HUDEP-2 (cell line): ENCODE measurements at regions not wholly inside any gene's neighbourhood (a gene's known extent, or its start where the extent isn't known, plus 50 kb on each side); places are given as distances from the start of the nearest gene placed in this dataset.

Experiments
- DNase-seq, 76 experiments: peaks; one replicate each; lab custom pipeline; 2025; ENCODE audit not compliant: unreplicated experiment in 76 of 76; lab: John Stamatoyannopoulos, UW

- DNase-seq = no peak
Measured at GRCh38 chr1:22313321-22313720, 138.3 kb upstream of the ZBTB40 start.

DNA sequence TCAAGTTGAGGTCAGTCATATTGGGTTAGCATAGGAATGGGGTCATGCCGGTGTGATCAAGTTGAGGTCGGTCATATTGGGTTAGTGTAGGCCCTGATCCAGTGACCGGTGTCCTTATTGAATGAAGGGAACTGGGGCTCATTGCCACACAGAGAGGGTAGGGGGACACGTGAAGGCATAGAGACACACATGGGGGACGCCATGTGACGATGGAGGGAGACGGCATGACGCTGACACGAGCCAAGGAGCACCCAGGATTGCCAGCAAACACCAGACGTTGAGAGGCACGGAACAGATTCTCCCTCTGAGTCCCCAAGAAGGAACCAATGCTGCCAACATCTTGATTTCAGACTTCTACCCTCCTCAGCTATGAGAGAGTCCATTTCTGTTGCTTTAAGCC is 136.9 kb upstream of the ZBTB40 start:
- DNase-seq = no peak

GRCh38 chr1:22315315-22316078 is 136.2 kb upstream of the ZBTB40 start:
- DNase-seq = no peak

- peak in 1 of 76 experiments; percentile 3 for DNase-seq
Measured at GRCh38 chr1:22317231-22317919, 134.3 kb upstream of the ZBTB40 start.

- no peak for DNase-seq
Measured at GRCh38 chr1:22317920-22318243, 133.8 kb upstream of the ZBTB40 start.

DNA sequence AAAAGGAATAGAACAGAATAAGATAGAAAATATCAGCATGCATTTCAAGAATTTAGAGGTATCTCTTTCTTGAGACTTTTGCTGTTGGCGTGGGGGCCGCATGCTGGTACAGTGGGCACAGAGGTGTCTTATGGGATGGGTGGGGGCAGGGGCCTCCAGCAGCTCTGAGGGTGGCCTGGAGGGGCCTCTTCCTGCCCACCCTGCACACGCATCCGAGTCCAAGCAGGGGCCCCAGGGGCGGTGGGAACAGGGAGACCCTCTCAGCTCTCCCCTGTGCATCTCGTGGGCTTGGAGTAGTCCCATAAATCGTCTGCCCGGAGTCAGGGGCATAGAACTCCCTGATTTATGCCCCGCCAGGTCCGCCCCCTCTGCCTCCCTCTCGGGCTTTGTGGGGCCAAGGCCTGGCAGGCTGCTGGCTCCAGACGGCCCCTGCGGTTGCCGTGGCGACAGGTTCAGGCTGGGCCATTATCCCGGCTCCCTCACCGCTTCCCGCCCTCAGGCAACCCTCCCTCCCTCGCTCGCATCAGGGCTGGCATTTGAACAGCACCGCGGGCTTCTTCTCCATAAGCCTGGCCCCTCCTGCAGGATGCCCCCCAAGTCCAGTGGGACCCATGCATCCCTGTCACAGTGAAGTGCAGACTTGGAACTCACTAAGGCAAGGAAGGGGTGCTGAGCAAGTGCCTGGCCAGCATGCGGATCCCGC is 133.2 kb upstream of the ZBTB40 start:
- DNase-seq = no peak

GRCh38 chr1:22319608-22320007 is 132.0 kb upstream of the ZBTB40 start:
- no peak for DNase-seq

- no peak for DNase-seq
Measured at GRCh38 chr1:22320587-22321344, 130.9 kb upstream of the ZBTB40 start.

DNA sequence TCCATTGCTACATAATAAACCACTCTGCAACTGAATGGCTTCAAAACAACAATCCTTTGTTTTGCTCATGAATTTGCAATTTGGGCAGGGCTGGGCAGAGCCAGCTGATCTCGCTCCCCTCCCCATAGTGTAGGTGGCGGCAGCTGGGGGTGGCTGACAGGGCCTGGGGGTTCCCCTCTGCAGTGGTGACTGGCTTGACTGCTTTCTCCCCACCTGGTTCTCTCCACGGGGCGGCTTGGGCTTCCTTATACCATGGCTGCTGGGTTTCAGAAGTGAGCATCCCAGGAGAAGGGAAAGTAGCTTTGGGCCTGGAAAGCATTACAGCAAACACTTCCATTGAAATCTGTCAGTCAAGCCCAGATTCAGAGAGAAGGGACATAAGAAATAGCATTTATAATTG is 129.7 kb upstream of the ZBTB40 start:
- no peak for DNase-seq

DNA sequence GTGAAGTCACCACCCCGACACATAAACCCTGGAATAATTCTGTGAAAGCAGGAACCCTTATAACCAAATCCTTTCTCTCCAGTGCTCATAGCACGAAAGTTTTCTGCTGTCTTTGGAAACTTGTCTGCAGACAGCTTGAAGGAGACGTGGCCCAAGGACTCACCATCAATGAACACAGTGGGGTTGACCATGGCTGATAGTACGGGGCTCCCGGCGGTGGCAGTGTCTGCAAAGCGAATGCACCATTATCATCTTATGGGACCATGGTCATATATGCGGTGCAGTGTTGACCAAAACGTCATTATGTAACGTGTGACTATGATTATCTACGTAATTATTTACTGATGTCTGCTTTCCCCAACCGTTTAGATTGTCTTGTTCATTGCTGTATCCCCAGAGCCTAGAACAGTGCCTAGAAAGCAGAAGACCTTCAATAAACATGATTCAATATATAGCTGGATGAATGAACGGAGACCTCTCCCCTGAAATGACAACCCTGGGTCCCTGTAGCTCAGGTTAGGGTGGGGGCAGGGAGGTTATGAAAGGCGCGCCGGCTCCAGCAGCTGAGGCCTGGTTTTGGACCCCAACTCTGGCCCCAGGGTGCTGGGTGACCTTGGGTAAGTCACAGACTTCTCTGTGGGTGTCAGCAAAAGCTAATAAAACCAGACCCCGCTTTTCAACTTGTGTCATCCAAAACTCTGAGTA is 128.4 kb upstream of the ZBTB40 start:
- DNase-seq = no peak

- DNase-seq = no peak
Measured at GRCh38 chr1:22323846-22324504, 127.7 kb upstream of the ZBTB40 start.

DNA sequence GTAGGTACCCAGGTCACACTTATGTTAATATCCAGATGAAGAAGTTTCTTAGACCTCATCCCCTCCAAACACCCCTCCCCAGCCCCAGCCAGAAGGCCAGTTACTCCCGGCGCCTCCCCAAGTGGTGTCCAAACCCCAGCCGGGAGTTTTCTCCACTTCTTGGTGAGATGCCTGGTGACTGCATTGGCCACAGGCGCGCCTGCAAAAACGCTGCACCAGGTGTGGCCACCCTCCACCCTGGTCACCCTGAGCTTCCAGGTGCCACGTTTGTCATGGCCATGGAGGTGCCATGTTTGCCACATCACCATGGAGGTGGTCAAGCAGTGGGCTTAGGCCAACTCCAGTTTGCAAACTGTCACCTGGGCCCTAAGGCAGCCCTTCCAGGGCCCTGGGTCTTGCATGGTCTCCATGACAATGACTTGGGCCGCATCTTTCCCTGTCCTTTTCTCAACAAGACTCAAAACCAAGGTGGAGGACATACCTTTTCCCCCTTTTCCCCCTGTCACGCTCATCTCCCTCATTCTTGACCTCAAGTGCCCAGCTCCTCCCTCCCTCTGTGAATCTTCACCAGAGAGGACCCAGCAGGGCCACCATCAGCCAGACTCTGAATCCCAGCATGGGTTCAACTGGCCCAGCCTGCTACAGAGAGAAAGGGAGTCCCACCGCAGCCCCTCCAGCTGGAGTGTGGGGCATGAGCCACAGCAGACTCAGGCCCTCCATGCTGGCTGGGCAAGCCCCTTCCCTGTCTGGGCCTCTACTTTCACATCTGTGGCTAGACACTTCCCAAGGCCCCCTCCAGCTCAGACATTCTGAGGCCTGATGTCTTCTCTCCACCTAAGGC is 125.9 kb upstream of the ZBTB40 start:
- no peak for DNase-seq

GRCh38 chr1:22326372-22326915 is 125.2 kb upstream of the ZBTB40 start:
- DNase-seq = no peak

DNA sequence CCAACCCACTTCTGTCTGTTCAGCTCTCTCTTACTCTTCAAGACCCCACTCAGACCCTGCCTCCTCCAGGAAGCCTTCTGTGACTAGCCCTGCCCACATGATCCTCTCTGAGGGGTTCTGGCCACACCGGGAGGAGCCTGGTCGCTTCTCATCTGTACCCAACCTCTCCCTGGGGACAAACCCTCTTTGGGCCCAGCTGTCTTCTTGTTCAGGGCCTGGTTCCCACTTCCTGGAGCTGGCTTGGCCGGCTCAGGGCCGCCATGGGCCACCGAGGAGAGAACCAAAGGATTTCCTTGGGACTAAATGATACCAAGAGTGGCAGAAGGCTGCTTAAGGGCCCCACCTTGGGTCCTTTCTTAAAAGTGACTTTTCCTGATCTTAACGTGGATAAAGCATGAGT is 124.7 kb upstream of the ZBTB40 start:
- DNase-seq = no peak

DNA sequence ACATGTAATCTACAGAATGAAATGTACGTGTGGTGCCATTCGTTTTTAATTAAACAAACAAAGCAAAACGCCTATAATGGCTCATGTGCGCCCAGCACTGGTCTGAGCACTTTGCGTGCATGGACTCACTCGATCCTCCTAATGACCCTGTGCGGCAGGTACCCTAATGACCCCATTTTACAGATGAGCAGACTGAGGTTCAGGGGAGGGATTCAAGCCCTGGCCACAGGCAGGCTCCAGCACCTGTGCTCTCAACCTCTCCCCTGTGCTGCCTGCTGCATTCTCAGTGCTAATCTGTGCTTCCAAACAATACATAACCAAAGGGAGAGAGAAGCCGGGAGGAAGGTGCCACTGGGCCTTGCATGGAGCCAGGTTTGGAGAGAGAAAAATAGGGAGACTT is 124.2 kb upstream of the ZBTB40 start:
- DNase-seq = no peak

DNA sequence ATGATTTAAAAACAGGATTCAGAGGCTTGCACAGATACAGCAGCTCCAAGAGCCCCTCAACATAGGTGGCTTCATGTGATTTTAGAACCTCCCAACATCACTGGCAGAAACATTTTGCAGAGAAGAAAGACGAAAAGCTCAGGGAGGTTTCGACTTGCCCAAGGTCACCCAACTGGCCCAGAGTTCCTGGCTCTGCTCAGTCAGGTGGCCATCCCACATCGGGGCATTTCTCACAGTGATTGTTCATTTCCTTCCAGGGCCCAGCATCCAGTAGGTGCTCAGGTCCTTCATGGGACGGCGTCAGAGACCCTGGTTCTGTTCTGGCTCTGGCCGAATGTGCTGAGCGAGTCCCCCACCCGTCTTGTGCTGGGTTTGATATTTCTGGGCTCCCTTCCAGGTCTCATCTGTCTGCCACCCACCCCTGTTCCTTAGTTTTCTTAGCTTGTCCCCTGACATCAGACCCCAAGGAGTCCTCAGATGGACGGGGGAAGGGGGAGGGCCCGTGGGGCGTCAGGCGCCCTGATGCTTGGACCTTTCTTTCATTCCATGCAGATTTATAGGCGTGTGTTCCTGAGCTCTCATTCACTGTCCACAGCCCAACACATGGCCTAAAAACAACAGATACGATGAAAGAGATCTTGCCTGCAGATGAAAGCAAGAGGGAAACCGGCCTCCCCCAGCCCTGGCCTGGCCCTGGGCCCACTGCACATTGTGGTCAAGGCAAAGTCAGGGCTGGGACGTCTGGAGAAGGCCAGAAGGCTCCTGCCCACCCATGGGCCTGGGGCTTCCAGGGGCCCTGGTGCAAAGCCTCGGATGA is 123.1 kb upstream of the ZBTB40 start:
- no peak for DNase-seq

DNA sequence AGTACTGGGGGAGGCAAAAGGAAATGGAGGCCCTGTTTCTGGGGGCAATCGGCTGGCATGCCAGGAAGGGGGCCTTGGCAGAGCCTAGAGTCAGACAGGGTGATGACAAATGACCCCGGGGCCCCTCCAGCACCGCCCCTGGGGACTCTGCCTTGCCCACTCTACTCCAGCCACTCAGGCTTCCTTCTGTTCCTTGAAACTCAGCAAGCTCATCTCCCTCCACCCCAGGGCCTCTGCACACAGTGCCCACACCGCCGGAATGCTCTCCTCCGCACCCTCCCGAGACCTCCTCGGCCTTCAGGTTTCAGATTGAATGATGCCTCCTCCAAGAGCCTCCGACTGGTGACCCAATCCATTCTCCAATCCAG is 122.5 kb upstream of the ZBTB40 start:
- no peak for DNase-seq

DNA sequence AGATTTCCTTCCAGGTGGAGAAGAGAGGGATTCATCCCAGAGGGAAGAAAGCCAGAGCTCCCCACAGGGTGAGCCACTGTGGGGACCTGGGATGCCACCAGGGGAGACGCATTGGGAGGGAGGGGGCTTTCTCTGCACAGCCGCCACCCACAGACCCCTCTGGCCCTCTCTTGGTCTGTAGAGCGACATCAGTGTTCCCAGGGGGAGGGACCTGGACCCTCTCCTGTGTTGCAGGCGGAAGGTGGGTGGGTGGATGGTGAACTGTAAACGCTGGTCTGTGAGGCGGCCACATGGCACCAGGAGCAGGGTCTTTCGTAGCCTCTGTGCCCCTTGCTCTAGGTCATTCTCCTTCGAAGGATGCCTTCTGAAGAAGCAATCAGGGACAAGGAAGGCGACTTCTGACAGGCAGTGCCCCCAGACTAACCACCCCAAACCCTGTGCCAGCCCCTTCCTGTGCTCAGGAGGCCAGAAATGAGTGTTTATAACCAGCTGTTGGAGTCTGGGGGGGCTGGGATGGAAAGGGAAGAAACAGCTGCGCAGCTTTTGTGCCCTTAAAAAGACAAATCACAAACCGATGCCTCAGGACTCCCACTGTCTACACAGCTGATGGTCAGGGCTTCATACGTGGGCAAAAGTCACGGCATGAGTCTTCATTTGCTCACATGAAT is 121.4 kb upstream of the ZBTB40 start:
- DNase-seq = no peak
